Peyer's patch (tissue), 4 donors: ENCODE measurements at regions not wholly inside any gene's neighbourhood (a gene's known extent, or its start where the extent isn't known, plus 50 kb on each side); places are given as distances from the start of the nearest gene placed in this dataset.

ENCODE experiments used
- DNase-seq, 3 donors: peaks; one replicate each; pipeline ENCODE4 v3.0.0-alpha.2; 2017 to 2019
- H3K27ac ChIP-seq, 4 donors: fragments of 200-600 bp; sonication (generic); one replicate each; pipeline ENCODE4 v1.5.1; 2016 to 2019
- H3K27me3 ChIP-seq, 2 donors: fragments of 200-600 bp; sonication (generic); one replicate each; pipeline ENCODE4 v1.5.1; 2019
- H3K36me3 ChIP-seq, 3 donors: fragments of 200-600 bp; sonication (generic); one replicate each; pipeline ENCODE4 v1.5.1; 2016 to 2019
- H3K4me1 ChIP-seq, 4 donors: fragments of 200-600 bp; sonication (generic); one replicate each; pipeline ENCODE4 v1.5.1; 2016 to 2019
- H3K4me3 ChIP-seq, 4 donors: fragments of 200-600 bp; sonication (generic); 1 replicate in 3 of 4; 2 replicates in 1 of 4; pipeline ENCODE4 v1.5.1; 2016 to 2019; ENCODE audit warnings: mild to moderate bottlenecking in 1 of 4
- H3K9me3 ChIP-seq, 4 donors: fragments of 200-600 bp; sonication (generic); one replicate each; pipeline ENCODE4 v1.5.1; 2016 to 2019; ENCODE audit warnings: mild to moderate bottlenecking in 1 of 4
- CTCF ChIP-seq, 6 experiments: fragments of 450-650 bp in 4 of 6; fragments of 200-600 bp in 2 of 6; sonication (generic) in 1 of 6; IDR thresholded peaks; one replicate each; pipeline ENCODE4 v1.5.1; 2017 to 2019; ENCODE audit warnings: antibody characterized with exemption in 6 of 6, mild to moderate bottlenecking in 3 of 6, moderate library complexity in 1 of 6
- POLR2A ChIP-seq, 2 donors: fragments of 450-650 bp; IDR thresholded peaks; one replicate each; pipeline ENCODE4 v1.5.1; 2017; ENCODE audit warnings: antibody characterized with exemption in 2 of 2, mild to moderate bottlenecking in 2 of 2, moderate library complexity in 2 of 2

DNA sequence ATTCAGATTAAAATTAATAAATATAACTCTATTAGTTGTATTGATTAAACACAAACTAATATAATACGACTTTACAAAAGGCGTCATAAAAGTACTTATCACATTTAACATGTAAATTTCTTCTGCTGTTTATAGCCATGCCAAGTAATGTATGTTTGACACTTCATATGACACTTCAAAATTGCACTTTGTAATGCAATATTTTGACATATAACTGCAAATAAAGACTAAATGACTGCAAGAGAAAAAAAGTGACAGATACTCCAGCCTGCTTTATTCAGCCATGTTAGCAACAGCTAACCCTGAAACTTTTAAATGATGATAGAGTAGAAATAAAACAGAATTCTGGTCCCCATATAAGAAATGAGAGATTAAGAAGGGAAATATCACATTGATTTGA lies 1238.0 kb downstream of the MRPL39 start:
- peaks cover 0 to 3% (median 0%) of the 10 kb centered on the region in 4 donors for H3K9me3 ChIP-seq

GRCh38 chr21:24367936-24368335 lies 1239.3 kb downstream of the MRPL39 start:
- DNase-seq = no peak
- no peaks in the 10 kb centered on the region for H3K36me3 ChIP-seq
- no peak overlapping the region for H3K4me3 ChIP-seq
- no peaks in the 10 kb centered on the region for H3K27me3 ChIP-seq
- TF ChIP-seq CTCF (IDR thresholded peaks at IDR 0.05) (no peak), POLR2A (IDR thresholded peaks at IDR 0.05) (no peak)
- H3K27ac ChIP-seq = no peak overlapping the region
- H3K9me3 ChIP-seq = peaks cover 0 to 3% (median 0%) of the 10 kb centered on the region in 4 donors
- no peaks in the 10 kb centered on the region for H3K4me1 ChIP-seq

More for the DNA sequence above, 1238.0 kb downstream of the MRPL39 start:
- no peak for DNase-seq
- H3K4me1 ChIP-seq = no peaks in the 10 kb centered on the region
- H3K4me3 ChIP-seq = no peak overlapping the region
- H3K27ac ChIP-seq = no peak overlapping the region
- TF ChIP-seq POLR2A (IDR thresholded peaks at IDR 0.05) (no peak), CTCF (IDR thresholded peaks at IDR 0.05) (no peak)
- H3K27me3 ChIP-seq = no peaks in the 10 kb centered on the region
- H3K36me3 ChIP-seq = no peaks in the 10 kb centered on the region

DNA sequence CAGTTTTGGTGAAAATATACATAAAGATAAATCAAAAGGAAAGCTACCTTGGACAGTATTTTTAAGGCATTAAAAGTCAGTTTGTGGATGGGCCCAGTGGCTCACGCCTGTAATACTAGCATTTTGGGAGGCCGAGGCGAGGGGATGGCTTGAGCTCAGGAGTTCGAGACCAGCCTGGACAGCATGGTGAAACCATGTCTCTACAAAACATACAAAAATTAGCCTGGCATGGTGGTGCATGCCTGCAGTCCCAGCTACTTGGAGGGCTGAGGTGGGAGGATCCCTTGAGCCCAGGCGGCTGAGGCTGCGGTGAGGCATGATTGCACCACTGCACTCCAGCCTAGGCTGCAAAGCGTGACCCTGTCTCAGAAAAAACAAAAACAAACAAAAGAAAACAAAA lies 1253.8 kb downstream of the MRPL39 start:
- H3K27me3 ChIP-seq = no peaks in the 10 kb centered on the region
- no peaks in the 10 kb centered on the region for H3K36me3 ChIP-seq
- no peak for DNase-seq
- H3K4me3 ChIP-seq = no peak overlapping the region
- no peaks in the 10 kb centered on the region for H3K4me1 ChIP-seq
- TF ChIP-seq POLR2A (IDR thresholded peaks at IDR 0.05) = no peak
- no peak for TF ChIP-seq CTCF (IDR thresholded peaks at IDR 0.05)
- no peak overlapping the region for H3K27ac ChIP-seq
- H3K9me3 ChIP-seq = no peaks in the 10 kb centered on the region

- H3K27me3 ChIP-seq = no peaks in the 10 kb centered on the region
- no peak overlapping the region for H3K4me3 ChIP-seq
- H3K4me1 ChIP-seq = no peaks in the 10 kb centered on the region
- no peaks in the 10 kb centered on the region for H3K9me3 ChIP-seq
- no peak for DNase-seq
- H3K36me3 ChIP-seq = no peaks in the 10 kb centered on the region
- no peak overlapping the region for H3K27ac ChIP-seq
- TF ChIP-seq POLR2A (IDR thresholded peaks at IDR 0.05) (no peak), CTCF (IDR thresholded peaks at IDR 0.05) (no peak)
Measured at GRCh38 chr21:24339406-24339805, 1267.9 kb downstream of the MRPL39 start.

DNA sequence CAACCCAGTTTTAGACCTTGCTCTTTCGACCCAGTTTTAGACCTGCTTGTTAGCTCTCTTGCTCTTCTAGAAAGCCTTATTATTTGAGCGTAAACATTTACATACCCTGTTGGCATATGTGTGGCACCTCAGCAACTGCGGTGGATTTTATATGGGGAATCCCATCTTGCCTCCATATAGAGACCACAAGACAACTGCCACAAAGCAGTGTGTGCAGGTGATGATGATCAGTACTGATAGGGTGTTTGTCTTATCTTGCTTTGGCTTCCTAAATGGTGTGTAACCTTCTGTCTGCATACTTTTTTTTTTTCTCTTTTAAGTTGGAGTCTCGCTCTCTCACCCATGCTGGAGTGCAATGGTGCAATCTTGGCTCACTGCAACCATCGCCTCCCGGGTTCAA lies 1270.8 kb downstream of the MRPL39 start:
- Histone ChIP-seq H3K4me3 (no peak overlapping the region), H3K4me1 (no peaks in the 10 kb centered on the region), H3K36me3 (no peaks in the 10 kb centered on the region), H3K27ac (no peak overlapping the region), H3K9me3 (no peaks in the 10 kb centered on the region), H3K27me3 (no peaks in the 10 kb centered on the region)
- no peak for DNase-seq
- no peak for TF ChIP-seq POLR2A (IDR thresholded peaks at IDR 0.05)
- TF ChIP-seq CTCF (IDR thresholded peaks at IDR 0.05) = no peak

DNA sequence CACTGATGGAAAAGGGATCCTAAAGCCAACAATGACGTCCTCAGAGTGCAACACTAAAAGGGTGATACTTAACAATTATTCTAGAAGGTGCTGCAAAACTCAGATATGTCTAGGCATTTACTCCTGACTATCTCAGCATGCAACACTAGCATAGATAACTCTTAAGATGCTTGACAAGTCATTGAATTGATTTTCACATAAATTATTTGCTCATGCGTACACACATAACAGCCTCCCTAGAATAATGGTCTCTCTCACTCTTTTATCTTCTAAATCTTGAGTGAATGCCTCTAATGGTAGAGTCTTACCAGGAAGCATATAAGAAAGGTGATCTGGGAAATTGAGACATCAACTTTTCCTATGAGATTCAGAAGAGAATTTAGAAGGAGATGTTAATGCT lies 1283.7 kb downstream of the MRPL39 start:
- H3K4me1 ChIP-seq = no peaks in the 10 kb centered on the region
- TF ChIP-seq POLR2A (IDR thresholded peaks at IDR 0.05) (no peak), CTCF (IDR thresholded peaks at IDR 0.05) (no peak)
- no peak overlapping the region for H3K4me3 ChIP-seq
- H3K27me3 ChIP-seq = no peaks in the 10 kb centered on the region
- no peaks in the 10 kb centered on the region for H3K9me3 ChIP-seq
- DNase-seq = no peak
- no peak overlapping the region for H3K27ac ChIP-seq
- no peaks in the 10 kb centered on the region for H3K36me3 ChIP-seq
